Esophagus squamous epithelium (tissue), 5 donors: ENCODE measurements at regions not wholly inside any gene's neighbourhood (a gene's known extent, or its start where the extent isn't known, plus 50 kb on each side); places are given as distances from the start of the nearest gene placed in this dataset.

Experiments
- DNase-seq: peaks from one replicate; lab custom pipeline; 2025; lab: John Stamatoyannopoulos, UW
- H3K27ac ChIP-seq, 4 donors: fragments of 200-600 bp; sonication (generic); one replicate each; pipeline ENCODE4 v1.5.1; 2016 to 2019; ENCODE audit warnings: mild to moderate bottlenecking in 1 of 4
- H3K27me3 ChIP-seq, 4 donors: fragments of 200-600 bp; sonication (generic); 1 replicate in 3 of 4; 2 replicates in 1 of 4; pipeline versions ENCODE4 v1.5.1 to v1.6.0; 2017 to 2021; ENCODE audit warnings: antibody characterized with exemption in 1 of 4
- H3K36me3 ChIP-seq, 3 donors: fragments of 200-600 bp; sonication (generic); one replicate each; pipeline ENCODE4 v1.5.1; 2016 to 2019
- H3K4me1 ChIP-seq, 3 donors: fragments of 200-600 bp; sonication (generic); one replicate each; pipeline ENCODE4 v1.5.1; 2017 to 2019
- H3K4me3 ChIP-seq, 4 donors: fragments of 200-600 bp; sonication (generic); 1 replicate in 3 of 4; 2 replicates in 1 of 4; pipeline ENCODE4 v1.5.1; 2016 to 2019; ENCODE audit warnings: mild to moderate bottlenecking in 2 of 4, moderate library complexity in 1 of 4
- H3K9me3 ChIP-seq, 3 donors: fragments of 200-600 bp; sonication (generic); one replicate each; pipeline ENCODE4 v1.5.1; 2016 to 2019
- CTCF ChIP-seq, 6 experiments: fragments of 450-650 bp in 4 of 6; fragments of 200-600 bp in 2 of 6; sonication (generic) in 2 of 6; IDR thresholded peaks; one replicate each; pipeline ENCODE4 v1.5.1; 2016 to 2019; ENCODE audit warnings: antibody characterized with exemption in 6 of 6, mild to moderate bottlenecking in 4 of 6, moderate library complexity in 4 of 6
- POLR2A ChIP-seq, 4 donors: fragments of 450-650 bp; IDR thresholded peaks; one replicate each; pipeline ENCODE4 v1.6.1; 2017; ENCODE audit warnings: antibody characterized with exemption in 4 of 4, mild to moderate bottlenecking in 4 of 4, moderate library complexity in 3 of 4
- WGBS, 2 donors: methylation state at CpG; one replicate each; pipeline ENCODE4 v1.1.5; 2018; 5-methylcytosine and 5-hydroxymethylcytosine counted together
- intact Hi-C: fragments of 100-400 bp; cut with DNase I; formaldehyde crosslinking; loops from one replicate; pipeline ENCODE4 v1.15.0; 2022
- donor health status: DM: yes; HTN: yes; CAD: no.

GRCh38 chr6:22069306-22069800, 227.5 kb downstream of the PRL start:
- intact Hi-C loops, result no loop called here
- DNase-seq, result no peak
- Histone ChIP-seq H3K27ac (no peak overlapping the region), H3K36me3 (no peaks in the 10 kb centered on the region), H3K9me3 (no peaks in the 10 kb centered on the region), H3K4me1 (peaks cover 0 to 29% (median 0%) of the 10 kb centered on the region in 3 donors), H3K4me3 (no peak overlapping the region), H3K27me3 (no peaks in the 10 kb centered on the region)
- WGBS, 2 donors, result 76 to 78% methylated on average over 3 of the region's 3 CpGs
- TF ChIP-seq CTCF (IDR thresholded peaks at IDR 0.05) (no peak), POLR2A (IDR thresholded peaks at IDR 0.05) (no peak)

GRCh38 chr6:22071270-22072041, 225.4 kb downstream of the PRL start:
- intact Hi-C loops, result no loop called here
- WGBS, 2 donors, result 27 to 38% methylated on average over 4 to 8 of the region's 8 CpGs
- no peaks in the 10 kb centered on the region for H3K27me3 ChIP-seq
- H3K4me1 ChIP-seq, result peaks cover 0 to 29% (median 0%) of the 10 kb centered on the region in 3 donors
- H3K4me3 ChIP-seq, result peak overlapping the region in 1 of 4 donors; percentile 26
- peak overlapping the region; percentile 22 to 49 (median 38) for H3K27ac ChIP-seq
- H3K9me3 ChIP-seq, result no peaks in the 10 kb centered on the region
- no peak for DNase-seq
- TF ChIP-seq CTCF (IDR thresholded peaks at IDR 0.05), result no peak
- no peak for TF ChIP-seq POLR2A (IDR thresholded peaks at IDR 0.05)
- H3K36me3 ChIP-seq, result no peaks in the 10 kb centered on the region

- H3K27ac ChIP-seq, result no peak overlapping the region
- DNase-seq, result no peak
These were observed 223.9 kb downstream of the PRL start for GRCh38 chr6:22072949-22073348.

GRCh38 chr6:22073516-22074198, 223.2 kb downstream of the PRL start:
- Histone ChIP-seq H3K9me3 (no peaks in the 10 kb centered on the region), H3K27me3 (no peaks in the 10 kb centered on the region), H3K27ac (no peak overlapping the region), H3K4me3 (no peak overlapping the region), H3K36me3 (no peaks in the 10 kb centered on the region), H3K4me1 (peaks cover 0 to 20% (median 0%) of the 10 kb centered on the region in 3 donors)
- no peak for TF ChIP-seq POLR2A (IDR thresholded peaks at IDR 0.05)
- WGBS, 2 donors, result 72 to 83% methylated on average over 4 of the region's 4 CpGs
- DNase-seq, result no peak
- intact Hi-C loops, result no loop called here

More at GRCh38 chr6:22072949-22073348, 223.9 kb downstream of the PRL start:
- no peaks in the 10 kb centered on the region for H3K36me3 ChIP-seq
- no peak overlapping the region for H3K4me3 ChIP-seq
- no peaks in the 10 kb centered on the region for H3K9me3 ChIP-seq
- TF ChIP-seq POLR2A (IDR thresholded peaks at IDR 0.05) (no peak), CTCF (IDR thresholded peaks at IDR 0.05) (no peak)
- H3K4me1 ChIP-seq, result peaks cover 0 to 20% (median 0%) of the 10 kb centered on the region in 3 donors
- no peaks in the 10 kb centered on the region for H3K27me3 ChIP-seq
- intact Hi-C loops, result no loop called here

GRCh38 chr6:22078288-22078687, 218.5 kb downstream of the PRL start:
- Histone ChIP-seq H3K27ac (no peak overlapping the region), H3K27me3 (no peaks in the 10 kb centered on the region), H3K4me1 (peaks cover 0 to 14% (median 0%) of the 10 kb centered on the region in 3 donors), H3K9me3 (no peaks in the 10 kb centered on the region), H3K4me3 (no peak overlapping the region), H3K36me3 (no peaks in the 10 kb centered on the region)
- WGBS, 2 donors, result 91% methylated on average over 1 of the region's 1 CpG
- intact Hi-C loops, result no loop called here
- DNase-seq, result no peak
- no peak for TF ChIP-seq CTCF (IDR thresholded peaks at IDR 0.05)
- no peak for TF ChIP-seq POLR2A (IDR thresholded peaks at IDR 0.05)
